HL-60 (cell line): ENCODE measurements at regions not wholly inside any gene's neighbourhood (a gene's known extent, or its start where the extent isn't known, plus 50 kb on each side); places are given as distances from the start of the nearest gene placed in this dataset.

ENCODE experiments used
- DNase-seq, 2 experiments: peaks; one replicate each; pipeline ENCODE4 v3.0.0-alpha.2; 2010 to 2020; ENCODE audit warnings: low read depth in 1 of 2, low spot score in 1 of 2
- H3K27ac ChIP-seq: fragments of 250-450 bp; sonication (Bioruptor Pico); replicated peaks from 2 replicates; pipeline ENCODE4 v1.5.1; 2020; ENCODE audit warnings: mild to moderate bottlenecking, moderate library complexity
- H3K27me3 ChIP-seq: fragments of 250-450 bp; sonication (Bioruptor Pico); 2 replicates; pipeline ENCODE4 v1.5.1; 2021; ENCODE audit warnings: mild to moderate bottlenecking, moderate library complexity; ENCODE audit not compliant: insufficient read depth, poor library complexity, severe bottlenecking
- H3K4me3 ChIP-seq: replicated peaks from 2 replicates; pipeline ENCODE4 v1.5.1; 2011; ENCODE audit warnings: mild to moderate bottlenecking, control low read depth, low read length; ENCODE audit not compliant: insufficient read depth
- GABPA ChIP-seq: IDR thresholded peaks from 2 replicates; pipeline ENCODE4 v1.6.1; 2012; ENCODE audit warnings: low read depth
- POLR2AphosphoS5 ChIP-seq: IDR thresholded peaks from 2 replicates; pipeline ENCODE4 v1.6.1; 2012; ENCODE audit warnings: low read depth
- SPI1 ChIP-seq: IDR thresholded peaks from 2 replicates; pipeline ENCODE4 v1.6.1; 2012; ENCODE audit warnings: low read depth, mild to moderate bottlenecking, borderline replicate concordance
- TF ChIP-seq, protein P1 (sequence below): IDR thresholded peaks from 2 replicates; pipeline ENCODE4 v1.6.1; 2012; ENCODE audit warnings: low read depth; ENCODE audit not compliant: insufficient replicate concordance
- TF ChIP-seq, protein P2 (sequence below): IDR thresholded peaks from one replicate; pipeline ENCODE4 v1.5.1; 2011; ENCODE audit warnings: low read length, control low read depth, inconsistent platforms; ENCODE audit not compliant: insufficient read depth

GRCh38 chr18:33830213-33830612 is 252.2 kb downstream of the ASXL3 start:
- H3K27ac ChIP-seq, result no peak overlapping the region
- no peak overlapping the region for H3K4me3 ChIP-seq
- no peak for DNase-seq
- H3K27me3 ChIP-seq, result no peaks in the 10 kb centered on the region
- TF ChIP-seq SPI1, result no peak
- no peak for TF ChIP-seq POLR2AphosphoS5
- TF ChIP-seq, protein P1, sequence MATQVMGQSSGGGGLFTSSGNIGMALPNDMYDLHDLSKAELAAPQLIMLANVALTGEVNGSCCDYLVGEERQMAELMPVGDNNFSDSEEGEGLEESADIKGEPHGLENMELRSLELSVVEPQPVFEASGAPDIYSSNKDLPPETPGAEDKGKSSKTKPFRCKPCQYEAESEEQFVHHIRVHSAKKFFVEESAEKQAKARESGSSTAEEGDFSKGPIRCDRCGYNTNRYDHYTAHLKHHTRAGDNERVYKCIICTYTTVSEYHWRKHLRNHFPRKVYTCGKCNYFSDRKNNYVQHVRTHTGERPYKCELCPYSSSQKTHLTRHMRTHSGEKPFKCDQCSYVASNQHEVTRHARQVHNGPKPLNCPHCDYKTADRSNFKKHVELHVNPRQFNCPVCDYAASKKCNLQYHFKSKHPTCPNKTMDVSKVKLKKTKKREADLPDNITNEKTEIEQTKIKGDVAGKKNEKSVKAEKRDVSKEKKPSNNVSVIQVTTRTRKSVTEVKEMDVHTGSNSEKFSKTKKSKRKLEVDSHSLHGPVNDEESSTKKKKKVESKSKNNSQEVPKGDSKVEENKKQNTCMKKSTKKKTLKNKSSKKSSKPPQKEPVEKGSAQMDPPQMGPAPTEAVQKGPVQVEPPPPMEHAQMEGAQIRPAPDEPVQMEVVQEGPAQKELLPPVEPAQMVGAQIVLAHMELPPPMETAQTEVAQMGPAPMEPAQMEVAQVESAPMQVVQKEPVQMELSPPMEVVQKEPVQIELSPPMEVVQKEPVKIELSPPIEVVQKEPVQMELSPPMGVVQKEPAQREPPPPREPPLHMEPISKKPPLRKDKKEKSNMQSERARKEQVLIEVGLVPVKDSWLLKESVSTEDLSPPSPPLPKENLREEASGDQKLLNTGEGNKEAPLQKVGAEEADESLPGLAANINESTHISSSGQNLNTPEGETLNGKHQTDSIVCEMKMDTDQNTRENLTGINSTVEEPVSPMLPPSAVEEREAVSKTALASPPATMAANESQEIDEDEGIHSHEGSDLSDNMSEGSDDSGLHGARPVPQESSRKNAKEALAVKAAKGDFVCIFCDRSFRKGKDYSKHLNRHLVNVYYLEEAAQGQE, result no peak
- TF ChIP-seq, protein P2, sequence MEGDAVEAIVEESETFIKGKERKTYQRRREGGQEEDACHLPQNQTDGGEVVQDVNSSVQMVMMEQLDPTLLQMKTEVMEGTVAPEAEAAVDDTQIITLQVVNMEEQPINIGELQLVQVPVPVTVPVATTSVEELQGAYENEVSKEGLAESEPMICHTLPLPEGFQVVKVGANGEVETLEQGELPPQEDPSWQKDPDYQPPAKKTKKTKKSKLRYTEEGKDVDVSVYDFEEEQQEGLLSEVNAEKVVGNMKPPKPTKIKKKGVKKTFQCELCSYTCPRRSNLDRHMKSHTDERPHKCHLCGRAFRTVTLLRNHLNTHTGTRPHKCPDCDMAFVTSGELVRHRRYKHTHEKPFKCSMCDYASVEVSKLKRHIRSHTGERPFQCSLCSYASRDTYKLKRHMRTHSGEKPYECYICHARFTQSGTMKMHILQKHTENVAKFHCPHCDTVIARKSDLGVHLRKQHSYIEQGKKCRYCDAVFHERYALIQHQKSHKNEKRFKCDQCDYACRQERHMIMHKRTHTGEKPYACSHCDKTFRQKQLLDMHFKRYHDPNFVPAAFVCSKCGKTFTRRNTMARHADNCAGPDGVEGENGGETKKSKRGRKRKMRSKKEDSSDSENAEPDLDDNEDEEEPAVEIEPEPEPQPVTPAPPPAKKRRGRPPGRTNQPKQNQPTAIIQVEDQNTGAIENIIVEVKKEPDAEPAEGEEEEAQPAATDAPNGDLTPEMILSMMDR, result no peak
- TF ChIP-seq GABPA, result no peak

DNA sequence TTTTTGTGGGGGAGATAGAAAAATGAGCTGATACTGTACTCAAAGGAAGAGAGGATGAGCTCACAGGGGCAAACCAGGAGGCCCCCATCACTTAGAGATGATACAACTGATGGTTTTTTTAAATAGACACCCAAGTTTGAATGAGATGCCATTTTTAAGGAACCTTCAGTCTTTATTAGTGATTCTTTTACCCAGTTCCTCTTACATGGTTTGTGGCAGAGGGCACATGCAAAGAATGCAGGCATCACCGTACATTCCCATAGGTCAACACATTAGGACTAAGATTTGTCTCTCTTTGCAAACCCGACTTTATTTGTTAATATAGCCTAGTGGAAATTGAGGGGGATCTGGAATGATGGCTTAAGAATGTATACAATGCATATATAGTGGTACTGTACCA is 250.9 kb downstream of the ASXL3 start:
- no peak for DNase-seq
- no peak overlapping the region for H3K27ac ChIP-seq
- TF ChIP-seq GABPA (no peak), SPI1 (no peak), POLR2AphosphoS5 (no peak)
- TF ChIP-seq, protein P2, result no peak
- TF ChIP-seq, protein P1, result no peak
- H3K4me3 ChIP-seq, result no peak overlapping the region
- no peaks in the 10 kb centered on the region for H3K27me3 ChIP-seq

GRCh38 chr18:33826151-33826550 is 248.1 kb downstream of the ASXL3 start:
- DNase-seq, result no peak
- H3K27me3 ChIP-seq, result no peaks in the 10 kb centered on the region
- no peak for TF ChIP-seq GABPA
- TF ChIP-seq, protein P2, result no peak
- TF ChIP-seq, protein P1, result no peak
- TF ChIP-seq SPI1, result no peak
- TF ChIP-seq POLR2AphosphoS5, result no peak
- no peak overlapping the region for H3K4me3 ChIP-seq
- H3K27ac ChIP-seq, result no peak overlapping the region
